GM12864 (cell line): ENCODE measurements at regions not wholly inside any gene's neighbourhood (a gene's known extent, or its start where the extent isn't known, plus 50 kb on each side); places are given as distances from the start of the nearest gene placed in this dataset.

ENCODE experiments used
- DNase-seq: peaks from one replicate; pipeline ENCODE4 v3.0.0-alpha.2; 2011; ENCODE audit warnings: low read depth
- H3K4me3 ChIP-seq: 2 replicates; pipeline ENCODE4 v1.5.1; 2011; ENCODE audit warnings: mild to moderate bottlenecking, low read depth, low read length, control low read depth
- TF ChIP-seq, protein P1 (sequence below): IDR thresholded peaks from 2 replicates; pipeline ENCODE4 v1.5.1; 2011; ENCODE audit warnings: low read depth, mild to moderate bottlenecking, moderate library complexity, low read length, control low read depth, inconsistent platforms; ENCODE audit errors: missing control alignments

DNA sequence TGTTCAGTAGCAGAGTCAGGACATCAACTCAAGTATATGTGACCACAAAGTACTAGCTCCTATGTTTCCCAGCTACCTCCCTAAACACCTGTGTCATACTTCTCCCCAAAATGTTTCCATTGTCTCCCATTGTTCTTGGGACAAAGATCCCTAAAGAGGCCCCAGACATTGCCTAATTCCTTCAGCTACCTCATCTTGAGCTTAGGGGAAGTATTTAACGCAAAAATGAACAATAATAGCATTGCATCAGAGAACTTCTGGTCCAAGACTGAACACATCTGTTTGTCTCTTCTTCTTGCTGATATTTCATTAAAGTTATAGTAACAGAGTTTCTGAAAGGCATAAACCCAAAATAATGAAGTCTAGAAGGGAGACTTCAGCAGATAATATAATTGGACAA, 430.8 kb downstream of the MTRR start:
- no peak for DNase-seq
- TF ChIP-seq, protein P1, sequence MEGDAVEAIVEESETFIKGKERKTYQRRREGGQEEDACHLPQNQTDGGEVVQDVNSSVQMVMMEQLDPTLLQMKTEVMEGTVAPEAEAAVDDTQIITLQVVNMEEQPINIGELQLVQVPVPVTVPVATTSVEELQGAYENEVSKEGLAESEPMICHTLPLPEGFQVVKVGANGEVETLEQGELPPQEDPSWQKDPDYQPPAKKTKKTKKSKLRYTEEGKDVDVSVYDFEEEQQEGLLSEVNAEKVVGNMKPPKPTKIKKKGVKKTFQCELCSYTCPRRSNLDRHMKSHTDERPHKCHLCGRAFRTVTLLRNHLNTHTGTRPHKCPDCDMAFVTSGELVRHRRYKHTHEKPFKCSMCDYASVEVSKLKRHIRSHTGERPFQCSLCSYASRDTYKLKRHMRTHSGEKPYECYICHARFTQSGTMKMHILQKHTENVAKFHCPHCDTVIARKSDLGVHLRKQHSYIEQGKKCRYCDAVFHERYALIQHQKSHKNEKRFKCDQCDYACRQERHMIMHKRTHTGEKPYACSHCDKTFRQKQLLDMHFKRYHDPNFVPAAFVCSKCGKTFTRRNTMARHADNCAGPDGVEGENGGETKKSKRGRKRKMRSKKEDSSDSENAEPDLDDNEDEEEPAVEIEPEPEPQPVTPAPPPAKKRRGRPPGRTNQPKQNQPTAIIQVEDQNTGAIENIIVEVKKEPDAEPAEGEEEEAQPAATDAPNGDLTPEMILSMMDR: no peak
- H3K4me3 ChIP-seq: no peak overlapping the region

DNA sequence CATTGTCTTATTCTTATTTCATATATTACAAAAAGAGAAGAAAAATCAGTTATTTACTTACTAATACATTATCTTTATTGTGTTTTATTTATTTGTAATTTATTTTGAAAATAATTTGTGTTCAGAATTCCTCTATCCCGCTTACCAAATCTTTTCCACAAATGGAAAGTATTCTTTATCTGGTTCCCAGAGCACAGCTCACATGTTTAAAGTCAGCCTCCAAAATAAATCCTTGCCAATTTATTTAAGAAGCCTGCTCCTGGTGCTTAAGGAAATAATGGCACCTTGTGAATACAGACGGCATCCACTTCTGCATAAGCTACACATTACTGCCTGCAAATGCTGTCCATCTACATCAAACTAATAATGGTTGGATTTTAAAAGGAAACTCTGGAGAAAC, 435.4 kb downstream of the MTRR start:
- TF ChIP-seq, protein P1: no peak
- no peak overlapping the region for H3K4me3 ChIP-seq
- no peak for DNase-seq

DNA sequence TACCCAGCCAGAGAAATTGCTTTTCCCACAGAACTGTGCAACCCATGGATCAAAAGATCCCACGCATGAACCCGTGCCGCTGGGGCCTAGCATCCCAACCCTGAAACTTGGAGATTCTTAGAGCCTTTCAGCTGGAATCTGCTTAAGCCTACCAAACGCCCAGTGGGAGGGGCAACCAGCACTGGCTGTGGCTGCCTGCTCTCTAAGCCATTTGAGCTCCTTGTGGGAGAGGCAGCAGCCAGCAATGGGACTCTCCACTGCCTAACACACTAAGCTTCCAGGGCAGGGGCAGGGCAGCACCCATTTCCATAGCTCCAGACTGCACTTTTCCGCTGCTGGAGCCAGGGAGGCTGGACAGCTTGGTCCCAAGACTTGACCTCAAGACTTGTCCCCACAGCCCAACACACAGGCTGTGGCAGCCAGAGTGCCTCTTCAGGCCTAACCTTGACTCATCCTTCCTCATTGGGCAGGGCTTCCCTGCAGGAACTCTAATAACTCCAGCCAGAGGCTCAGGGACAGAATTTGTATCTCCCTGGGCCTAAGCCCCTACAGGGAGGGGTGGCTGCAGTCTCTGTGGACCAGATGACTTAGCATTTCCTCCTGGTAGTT, 437.4 kb downstream of the MTRR start:
- TF ChIP-seq, protein P1: no peak
- no peak for DNase-seq

DNA sequence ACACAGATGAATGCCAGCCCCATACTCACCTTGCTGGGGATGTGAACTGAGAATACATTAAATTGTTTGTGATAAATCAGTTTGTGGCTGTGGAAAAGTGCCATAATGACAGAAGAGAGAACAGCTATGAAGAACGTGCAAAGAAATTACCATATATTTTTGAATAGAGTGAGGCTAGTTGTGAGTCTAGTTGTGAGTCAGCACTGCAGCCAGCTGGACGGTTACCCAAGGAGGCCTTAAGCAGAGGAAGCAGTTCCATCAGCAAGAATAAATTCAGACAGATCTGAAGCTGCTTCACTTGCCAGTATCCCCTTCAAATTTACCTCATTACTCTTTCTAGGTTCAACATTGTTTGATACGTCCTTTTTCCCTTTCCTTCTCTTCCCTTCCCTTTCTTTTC, 446.0 kb downstream of the MTRR start:
- DNase-seq: no peak
- no peak overlapping the region for H3K4me3 ChIP-seq
- TF ChIP-seq, protein P1: no peak

More for the DNA sequence above, 437.4 kb downstream of the MTRR start:
- H3K4me3 ChIP-seq: no peak overlapping the region

DNA sequence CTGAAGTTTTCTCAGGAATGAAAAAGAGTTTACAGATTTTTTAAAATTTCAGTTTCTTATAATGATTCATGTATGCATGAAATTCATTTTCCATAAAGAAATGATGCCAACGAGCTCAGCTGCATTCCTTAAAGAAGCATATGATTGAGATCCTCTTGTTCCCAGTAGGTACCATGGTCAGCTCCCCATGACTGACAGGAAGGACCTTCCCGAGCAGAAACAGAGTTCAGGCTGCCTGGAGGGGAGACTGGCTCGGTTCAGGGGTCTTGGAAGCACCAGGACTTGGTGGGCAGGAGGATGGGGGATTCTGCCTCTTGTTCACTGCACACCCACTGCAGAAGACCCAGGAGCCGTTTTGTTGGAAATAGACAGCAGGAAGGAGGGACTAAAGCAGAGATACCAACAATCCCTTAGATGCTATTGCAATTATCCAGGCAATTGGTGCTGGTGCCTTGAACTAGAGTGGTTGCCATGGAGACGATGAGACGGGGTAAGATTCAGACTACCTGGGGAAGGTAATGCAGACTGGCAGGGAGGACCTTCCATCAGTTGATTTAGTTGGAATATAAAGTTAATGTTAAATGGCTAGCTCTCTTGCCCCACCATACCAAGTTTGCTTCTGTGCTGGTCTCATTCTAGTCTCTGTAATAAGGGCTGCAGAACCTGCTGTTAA, 447.8 kb downstream of the MTRR start:
- no peak overlapping the region for H3K4me3 ChIP-seq
- TF ChIP-seq, protein P1: no peak
- no peak for DNase-seq

DNA sequence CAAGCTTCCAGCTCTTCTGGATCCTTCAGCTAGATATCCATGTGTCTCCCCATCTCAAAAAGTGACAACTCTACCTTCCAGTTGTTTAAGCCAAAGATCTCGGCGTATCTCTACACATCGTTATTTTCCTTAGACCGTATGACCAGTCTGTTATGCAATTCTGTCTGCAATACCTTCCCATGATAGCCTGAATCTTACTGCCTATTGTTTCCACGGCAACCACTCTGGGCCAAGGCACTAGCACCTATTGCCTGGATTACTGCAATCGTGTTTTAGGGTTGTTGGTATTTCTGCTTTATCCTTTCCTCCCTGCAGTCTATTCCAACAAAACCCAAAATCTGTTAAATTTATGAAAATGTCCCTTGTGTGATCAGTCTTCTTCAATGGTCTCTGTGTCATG, 448.4 kb downstream of the MTRR start:
- no peak overlapping the region for H3K4me3 ChIP-seq
- TF ChIP-seq, protein P1: no peak
- DNase-seq: no peak

DNA sequence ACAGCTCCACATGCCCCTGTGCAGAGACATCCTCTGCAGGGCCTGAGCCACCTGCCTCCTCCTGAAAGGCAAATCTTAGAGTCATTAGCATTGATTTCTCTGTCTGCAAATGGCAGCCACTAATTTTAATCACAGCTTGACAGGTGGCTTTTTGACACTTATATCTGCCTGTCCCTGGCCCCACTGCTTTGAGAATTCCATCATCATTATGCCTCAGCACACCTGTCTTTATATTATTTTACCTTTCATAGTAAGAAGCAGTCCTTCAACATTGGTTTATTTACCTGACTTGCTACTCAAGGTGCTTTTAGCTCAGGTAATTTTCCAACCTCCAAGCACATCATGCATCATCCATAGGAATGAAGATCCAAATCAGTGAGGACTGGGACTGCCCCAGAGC, 451.3 kb downstream of the MTRR start:
- TF ChIP-seq, protein P1: no peak
- no peak overlapping the region for H3K4me3 ChIP-seq
- no peak for DNase-seq
